ENCODE measurements at regions not wholly inside any gene's neighbourhood (a gene's known extent, or its start where the extent isn't known, plus 50 kb on each side); places are given as distances from the start of the nearest gene placed in this dataset.

- TF ChIP-seq CTCF (conservative IDR thresholded peaks at IDR 0.05; ENCODE audit: low read depth, low read length) = no peak
- DNase-seq (ENCODE audit: low read depth) = no peak
- no peak overlapping the region for H3K4me3 ChIP-seq (ENCODE audit: low read length)
Measured at GRCh38 chr12:71029302-71029701, 108.8 kb upstream of the PTPRR start.

DNA sequence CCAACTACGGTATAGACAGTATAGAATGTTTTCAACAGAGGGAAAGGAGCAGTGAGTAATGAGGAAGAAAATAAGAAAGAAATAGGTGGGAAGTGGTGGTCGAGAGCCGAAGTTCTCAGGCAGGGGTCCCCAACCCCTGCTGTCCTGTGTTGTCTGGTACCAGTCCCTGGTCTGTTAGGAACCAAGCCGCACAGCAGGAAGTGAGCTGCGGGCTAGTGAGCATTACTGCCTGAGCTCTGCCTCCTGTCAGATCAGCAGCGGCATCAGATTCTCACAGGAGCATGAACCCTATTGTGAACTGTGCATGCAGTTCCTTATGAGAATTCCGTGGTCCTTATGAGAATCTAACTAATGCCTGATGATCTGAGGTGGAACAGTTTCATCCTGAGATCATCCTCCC lies 107.3 kb upstream of the PTPRR start:
- no peak for DNase-seq (ENCODE audit: low read depth)
- TF ChIP-seq CTCF (conservative IDR thresholded peaks at IDR 0.05; ENCODE audit: low read depth, low read length) = no peak
- H3K4me3 ChIP-seq (ENCODE audit: low read length) = no peak overlapping the region

- no peak overlapping the region for H3K4me3 ChIP-seq (ENCODE audit: low read length)
- no peak for TF ChIP-seq CTCF (conservative IDR thresholded peaks at IDR 0.05; ENCODE audit: low read depth, low read length)
- DNase-seq (ENCODE audit: low read depth) = no peak
Measured at GRCh38 chr12:71024827-71025226, 104.3 kb upstream of the PTPRR start.

DNA sequence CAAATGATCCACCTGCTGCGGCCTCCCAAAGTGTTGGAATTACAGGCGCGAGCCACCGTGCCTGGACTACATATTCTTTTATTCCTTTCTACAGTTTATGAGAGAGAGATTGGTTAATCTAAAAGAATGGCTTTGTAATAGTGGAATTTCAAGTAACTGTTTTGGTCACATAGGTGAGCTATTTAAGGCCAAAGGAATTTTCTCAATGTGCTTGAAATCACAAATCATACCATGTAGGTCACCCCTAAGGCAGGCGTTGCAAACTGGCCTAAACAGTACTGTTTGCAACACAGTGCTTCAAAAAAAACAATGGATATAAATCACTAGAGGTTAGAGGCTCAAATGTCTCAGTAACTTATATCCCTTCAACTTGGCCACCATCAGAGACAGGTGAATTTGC lies 103.7 kb upstream of the PTPRR start:
- no peak for DNase-seq (ENCODE audit: low read depth)
- no peak for TF ChIP-seq CTCF (conservative IDR thresholded peaks at IDR 0.05; ENCODE audit: low read depth, low read length)
- no peak overlapping the region for H3K4me3 ChIP-seq (ENCODE audit: low read length)

DNA sequence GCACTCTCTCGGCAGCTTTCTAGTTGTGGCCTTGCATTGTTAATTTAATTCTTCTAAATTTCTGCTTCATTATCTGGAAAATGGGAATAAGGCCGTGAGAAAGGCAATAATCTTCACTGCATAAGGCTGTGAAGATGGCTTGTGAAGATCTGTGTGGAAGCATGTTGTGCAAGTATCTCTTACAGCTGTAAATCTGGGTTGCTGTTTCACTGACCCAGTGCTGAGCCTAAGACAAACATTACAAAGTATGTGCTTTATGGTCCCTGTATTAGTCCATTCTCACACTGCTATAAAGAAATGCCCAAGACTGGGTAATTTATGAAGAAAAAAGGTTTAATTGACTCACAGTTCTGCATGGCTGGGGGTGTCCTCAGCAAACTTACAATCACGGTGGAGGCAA lies 101.0 kb upstream of the PTPRR start:
- no peak for TF ChIP-seq CTCF (conservative IDR thresholded peaks at IDR 0.05; ENCODE audit: low read depth, low read length)
- H3K4me3 ChIP-seq (ENCODE audit: low read length) = no peak overlapping the region
- no peak for DNase-seq (ENCODE audit: low read depth)

- no peak for DNase-seq (ENCODE audit: low read depth)
- no peak overlapping the region for H3K4me3 ChIP-seq (ENCODE audit: low read length)
- no peak for TF ChIP-seq CTCF (conservative IDR thresholded peaks at IDR 0.05; ENCODE audit: low read depth, low read length)
Measured at GRCh38 chr12:71019282-71019831, 98.8 kb upstream of the PTPRR start.

GRCh38 chr12:71018682-71019081 lies 98.1 kb upstream of the PTPRR start:
- no peak for TF ChIP-seq CTCF (conservative IDR thresholded peaks at IDR 0.05; ENCODE audit: low read depth, low read length)
- no peak overlapping the region for H3K4me3 ChIP-seq (ENCODE audit: low read length)
- DNase-seq (ENCODE audit: low read depth) = no peak
